Neural cell (in vitro differentiated cells): ENCODE measurements at regions not wholly inside any gene's neighbourhood (a gene's known extent, or its start where the extent isn't known, plus 50 kb on each side); places are given as distances from the start of the nearest gene placed in this dataset.

Experiments
- H2AFZ ChIP-seq: fragments of 200-600, 300-800 bp; sonication (generic), shearing (Covaris generic); 2 replicates; pipeline ENCODE4 v1.6.0; 2014; ENCODE audit warnings: low read depth, mild to moderate bottlenecking, antibody characterized with exemption, low read length, moderate library complexity
- H3F3A ChIP-seq: fragments of 200-600 bp; shearing (Covaris generic); 2 replicates; pipeline ENCODE4 v1.6.1; 2016; ENCODE audit warnings: mild to moderate bottlenecking, moderate library complexity, mixed read lengths, antibody characterized with exemption, low read length; ENCODE audit not compliant: insufficient read depth, poor library complexity, severe bottlenecking
- H3K27ac ChIP-seq: fragments of 200-600, 300-800 bp; sonication (generic), shearing (Covaris generic); 2 replicates; pipeline ENCODE4 v1.5.1; 2014; ENCODE audit warnings: mild to moderate bottlenecking, low read length, moderate library complexity
- H3K27me3 ChIP-seq: fragments of 300-800, 200-600 bp; sonication (generic), shearing (Covaris generic); 2 replicates; pipeline ENCODE4 v1.6.0; 2014; ENCODE audit warnings: mild to moderate bottlenecking, low read depth, low read length, moderate library complexity; ENCODE audit not compliant: insufficient read depth
- H3K36me3 ChIP-seq: fragments of 300-800, 200-600 bp; sonication (generic), shearing (Covaris generic); 2 replicates; pipeline ENCODE4 v1.5.1; 2014; ENCODE audit warnings: mild to moderate bottlenecking, antibody characterized with exemption, low read length, moderate library complexity; ENCODE audit not compliant: insufficient read depth
- H3K4me2 ChIP-seq: fragments of 300-800, 200-600 bp; sonication (generic), shearing (Covaris generic); 2 replicates; pipeline ENCODE4 v1.6.0; 2014; ENCODE audit warnings: mild to moderate bottlenecking, low read length
- H3K4me3 ChIP-seq: fragments of 300-800, 200-600 bp; sonication (generic), shearing (Covaris generic); 2 replicates; pipeline ENCODE4 v1.5.1; 2014; ENCODE audit warnings: mild to moderate bottlenecking, low read length, moderate library complexity
- H3K79me2 ChIP-seq: fragments of 200-600 bp; shearing (Covaris generic); replicated peaks from 2 replicates; pipeline ENCODE4 v1.6.0; 2014; ENCODE audit warnings: mild to moderate bottlenecking, low read length, moderate library complexity; ENCODE audit not compliant: insufficient read depth
- H3K9ac ChIP-seq: fragments of 300-800, 200-600 bp; sonication (generic), shearing (Covaris generic); 2 replicates; pipeline ENCODE4 v1.6.1; 2016; ENCODE audit warnings: mild to moderate bottlenecking, low read length, mixed read lengths
- H3K9me2 ChIP-seq: fragments of 200-600 bp; shearing (Covaris generic); 2 replicates; pipeline ENCODE4 v1.6.1; 2016; ENCODE audit warnings: mild to moderate bottlenecking, low read length, mixed read lengths; ENCODE audit not compliant: insufficient read depth
- H3K9me3 ChIP-seq: fragments of 200-600, 300-800 bp; sonication (generic), shearing (Covaris generic); 2 replicates; pipeline ENCODE4 v1.6.1; 2016; ENCODE audit warnings: mild to moderate bottlenecking, mixed run types, low read length, moderate library complexity, mixed read lengths
- H4K20me1 ChIP-seq: fragments of 200-600 bp; shearing (Covaris generic); 2 replicates; pipeline ENCODE4 v1.6.1; 2016; ENCODE audit warnings: mild to moderate bottlenecking, mixed run types; ENCODE audit not compliant: insufficient read depth
- EP300 ChIP-seq: fragments of 450-650 bp; conservative IDR thresholded peaks from 2 replicates; pipeline ENCODE4 v1.6.1; 2014; ENCODE audit warnings: antibody characterized with exemption, mild to moderate bottlenecking, moderate library complexity; ENCODE audit not compliant: poor library complexity, severe bottlenecking
- EZH2 ChIP-seq: fragments of 200-600, 300-800 bp; shearing (Covaris generic), sonication (generic); IDR thresholded peaks from 2 replicates; pipeline ENCODE4 v1.6.1; 2014; ENCODE audit warnings: antibody characterized with exemption, low read length, borderline replicate concordance, mild to moderate bottlenecking; ENCODE audit not compliant: insufficient read depth, poor library complexity, severe bottlenecking
- MXI1 ChIP-seq: fragments of 450-650 bp; conservative IDR thresholded peaks from 2 replicates; pipeline ENCODE4 v1.6.1; 2014; ENCODE audit warnings: antibody characterized with exemption, mild to moderate bottlenecking; ENCODE audit not compliant: poor library complexity, severe bottlenecking
- POLR2AphosphoS5 ChIP-seq: IDR thresholded peaks from 2 replicates; pipeline ENCODE4 v1.6.1; 2012
- RAD21 ChIP-seq: fragments of 450-650 bp; conservative IDR thresholded peaks from 2 replicates; pipeline ENCODE4 v1.6.1; 2014; ENCODE audit warnings: antibody characterized with exemption, mild to moderate bottlenecking, moderate library complexity
- REST ChIP-seq: IDR thresholded peaks from 2 replicates; pipeline ENCODE4 v1.6.1; 2012; ENCODE audit warnings: borderline replicate concordance
- SMC3 ChIP-seq: fragments of 450-650 bp; conservative IDR thresholded peaks from 2 replicates; pipeline ENCODE4 v1.6.1; 2014; ENCODE audit warnings: antibody characterized with exemption, mild to moderate bottlenecking, moderate library complexity; ENCODE audit not compliant: poor library complexity
- TAF1 ChIP-seq: IDR thresholded peaks from 2 replicates; pipeline ENCODE4 v1.6.1; 2012; ENCODE audit warnings: low read depth
- TF ChIP-seq, protein P1 (sequence below): fragments of 450-650 bp; IDR thresholded peaks from 2 replicates; pipeline ENCODE4 v1.5.1; 2014; ENCODE audit warnings: antibody characterized with exemption, mild to moderate bottlenecking, moderate library complexity; ENCODE audit not compliant: poor library complexity, severe bottlenecking

DNA sequence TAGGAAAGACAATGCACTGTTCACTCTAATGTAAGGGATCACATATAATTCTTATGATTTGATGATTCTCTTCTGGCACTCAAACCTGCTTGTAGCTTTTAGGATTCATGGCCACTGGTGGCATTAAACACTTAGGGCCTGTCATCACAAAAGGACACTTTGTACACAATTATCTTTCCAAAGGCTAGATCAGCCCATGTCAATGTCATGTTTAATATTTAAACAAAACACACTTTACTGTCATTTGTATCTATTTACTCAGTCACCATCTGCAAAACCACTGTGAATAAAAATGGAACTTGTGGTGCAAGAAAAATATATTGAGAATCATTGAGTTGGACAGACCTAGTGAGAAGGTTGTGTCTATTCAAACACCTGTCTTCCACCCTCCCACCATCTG lies 83.6 kb upstream of the TTC29 start:
- no peak overlapping the region for H3K4me3 ChIP-seq
- H3K4me2 ChIP-seq = peak overlapping the region; percentile 5
- H3K27me3 ChIP-seq = no peaks in the 10 kb centered on the region
- H3K79me2 ChIP-seq = no peaks in the 10 kb centered on the region
- TF ChIP-seq EP300 = no peak
- no peak for TF ChIP-seq TAF1
- TF ChIP-seq POLR2AphosphoS5 = no peak
- no peak for TF ChIP-seq MXI1
- TF ChIP-seq SMC3 = no peak
- no peak for TF ChIP-seq RAD21
- TF ChIP-seq REST = no peak
- TF ChIP-seq, protein P1, sequence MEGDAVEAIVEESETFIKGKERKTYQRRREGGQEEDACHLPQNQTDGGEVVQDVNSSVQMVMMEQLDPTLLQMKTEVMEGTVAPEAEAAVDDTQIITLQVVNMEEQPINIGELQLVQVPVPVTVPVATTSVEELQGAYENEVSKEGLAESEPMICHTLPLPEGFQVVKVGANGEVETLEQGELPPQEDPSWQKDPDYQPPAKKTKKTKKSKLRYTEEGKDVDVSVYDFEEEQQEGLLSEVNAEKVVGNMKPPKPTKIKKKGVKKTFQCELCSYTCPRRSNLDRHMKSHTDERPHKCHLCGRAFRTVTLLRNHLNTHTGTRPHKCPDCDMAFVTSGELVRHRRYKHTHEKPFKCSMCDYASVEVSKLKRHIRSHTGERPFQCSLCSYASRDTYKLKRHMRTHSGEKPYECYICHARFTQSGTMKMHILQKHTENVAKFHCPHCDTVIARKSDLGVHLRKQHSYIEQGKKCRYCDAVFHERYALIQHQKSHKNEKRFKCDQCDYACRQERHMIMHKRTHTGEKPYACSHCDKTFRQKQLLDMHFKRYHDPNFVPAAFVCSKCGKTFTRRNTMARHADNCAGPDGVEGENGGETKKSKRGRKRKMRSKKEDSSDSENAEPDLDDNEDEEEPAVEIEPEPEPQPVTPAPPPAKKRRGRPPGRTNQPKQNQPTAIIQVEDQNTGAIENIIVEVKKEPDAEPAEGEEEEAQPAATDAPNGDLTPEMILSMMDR = no peak
- no peak for TF ChIP-seq EZH2
- no peak overlapping the region for H3K27ac ChIP-seq
- no peaks in the 10 kb centered on the region for H3K36me3 ChIP-seq
- no peaks in the 10 kb centered on the region for H4K20me1 ChIP-seq
- no peak overlapping the region for H3K9ac ChIP-seq
- no peaks in the 10 kb centered on the region for H3F3A ChIP-seq
- no peak overlapping the region for H2AFZ ChIP-seq
- H3K9me3 ChIP-seq = no peaks in the 10 kb centered on the region
- H3K9me2 ChIP-seq = no peaks in the 10 kb centered on the region

GRCh38 chr4:147034372-147034771 lies 88.7 kb upstream of the TTC29 start:
- no peak overlapping the region for H3K4me3 ChIP-seq
- H2AFZ ChIP-seq = no peak overlapping the region

More at GRCh38 chr4:147034372-147034771, 88.7 kb upstream of the TTC29 start:
- TF ChIP-seq EZH2 (no peak), POLR2AphosphoS5 (no peak), MXI1 (no peak), TAF1 (no peak), RAD21 (no peak), SMC3 (no peak), EP300 (no peak), REST (no peak)
- TF ChIP-seq, protein P1 = no peak
- Histone ChIP-seq H3K27ac (no peak overlapping the region), H3K27me3 (no peaks in the 10 kb centered on the region), H3F3A (no peaks in the 10 kb centered on the region), H3K9me2 (no peaks in the 10 kb centered on the region), H4K20me1 (no peaks in the 10 kb centered on the region), H3K9me3 (no peaks in the 10 kb centered on the region), H3K9ac (no peak overlapping the region), H3K36me3 (no peaks in the 10 kb centered on the region), H3K4me2 (no peak overlapping the region), H3K79me2 (no peaks in the 10 kb centered on the region)
